Stomach (tissue), 4 donors: ENCODE measurements at regions not wholly inside any gene's neighbourhood (a gene's known extent, or its start where the extent isn't known, plus 50 kb on each side); places are given as distances from the start of the nearest gene placed in this dataset.

Experiments used
- POLR2AphosphoS5 ChIP-seq, 3 donors: sonication (generic); formaldehyde crosslinking; IDR thresholded peaks; one replicate each; pipeline ENCODE4 v1.6.1; 2016; ENCODE audit warnings: antibody characterized with exemption in 3 of 3
- TF ChIP-seq, protein P1 (sequence below), 7 experiments: fragments of 450-650 bp in 4 of 7; fragments of 200-600 bp in 3 of 7; sonication (generic) in 3 of 7; IDR thresholded peaks; one replicate each; pipeline ENCODE4 v1.5.1; 2016 to 2019; ENCODE audit warnings: antibody characterized with exemption in 7 of 7, control low read depth in 2 of 7, mild to moderate bottlenecking in 1 of 7

DNA sequence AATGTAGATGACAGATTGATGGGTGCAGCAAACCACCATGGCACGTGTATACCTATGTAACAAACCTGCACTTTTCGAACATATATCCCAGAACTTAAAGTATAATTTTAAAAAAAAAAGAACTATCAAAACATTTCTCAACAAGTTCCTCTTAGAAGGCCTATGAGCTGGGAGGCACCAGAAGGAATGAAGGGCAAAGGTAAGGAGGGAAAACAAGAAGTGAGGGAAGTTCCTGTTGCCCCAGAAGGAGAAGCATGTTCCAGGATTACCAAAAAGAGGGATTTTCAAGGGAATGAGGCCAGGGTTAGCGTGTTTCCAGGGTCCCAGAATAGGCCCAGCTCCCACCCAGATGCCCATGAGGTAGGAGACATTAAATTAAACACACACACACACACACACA is 361.0 kb downstream of the SETD4 start:
- no peak for TF ChIP-seq POLR2AphosphoS5 (IDR thresholded peaks at IDR 0.05)
- TF ChIP-seq, protein P1, sequence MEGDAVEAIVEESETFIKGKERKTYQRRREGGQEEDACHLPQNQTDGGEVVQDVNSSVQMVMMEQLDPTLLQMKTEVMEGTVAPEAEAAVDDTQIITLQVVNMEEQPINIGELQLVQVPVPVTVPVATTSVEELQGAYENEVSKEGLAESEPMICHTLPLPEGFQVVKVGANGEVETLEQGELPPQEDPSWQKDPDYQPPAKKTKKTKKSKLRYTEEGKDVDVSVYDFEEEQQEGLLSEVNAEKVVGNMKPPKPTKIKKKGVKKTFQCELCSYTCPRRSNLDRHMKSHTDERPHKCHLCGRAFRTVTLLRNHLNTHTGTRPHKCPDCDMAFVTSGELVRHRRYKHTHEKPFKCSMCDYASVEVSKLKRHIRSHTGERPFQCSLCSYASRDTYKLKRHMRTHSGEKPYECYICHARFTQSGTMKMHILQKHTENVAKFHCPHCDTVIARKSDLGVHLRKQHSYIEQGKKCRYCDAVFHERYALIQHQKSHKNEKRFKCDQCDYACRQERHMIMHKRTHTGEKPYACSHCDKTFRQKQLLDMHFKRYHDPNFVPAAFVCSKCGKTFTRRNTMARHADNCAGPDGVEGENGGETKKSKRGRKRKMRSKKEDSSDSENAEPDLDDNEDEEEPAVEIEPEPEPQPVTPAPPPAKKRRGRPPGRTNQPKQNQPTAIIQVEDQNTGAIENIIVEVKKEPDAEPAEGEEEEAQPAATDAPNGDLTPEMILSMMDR (IDR thresholded peaks at IDR 0.05) = no peak
